ENCODE measurements at regions not wholly inside any gene's neighbourhood (a gene's known extent, or its start where the extent isn't known, plus 50 kb on each side); places are given as distances from the start of the nearest gene placed in this dataset.

DNA sequence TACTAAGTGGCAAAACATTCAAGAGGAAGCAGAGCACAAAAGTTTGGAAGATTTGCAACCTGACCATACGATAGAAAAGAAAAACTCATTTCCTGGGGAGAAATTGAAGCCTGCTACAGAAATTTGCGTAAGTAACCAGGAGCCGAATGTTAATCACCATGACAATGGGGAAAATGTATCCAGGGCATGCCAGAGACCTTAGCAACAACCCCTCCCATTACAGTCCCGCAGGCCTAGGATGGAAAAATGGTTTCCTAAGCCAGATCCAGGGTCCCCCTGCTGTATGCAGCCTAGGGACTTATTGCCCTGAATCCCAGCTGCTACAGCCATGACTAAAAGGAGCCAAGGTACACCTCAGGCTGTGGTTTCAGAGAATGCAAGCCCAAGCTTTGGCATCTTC is 472.2 kb upstream of the KLHL4 start:
- Histone ChIP-seq H3K4me1 (ENCODE audit: control insufficient read depth, insufficient read depth, low read length) (no peaks in the 10 kb centered on the region), H3K4me3 (ENCODE audit: low read depth in 2 of 2, low read length in 2 of 2) (no peak overlapping the region), H3K36me3 (ENCODE audit: control insufficient read depth, insufficient read depth, low read length) (no peaks in the 10 kb centered on the region), H3K9me3 (ENCODE audit: control insufficient read depth, insufficient read depth, low read depth, low read length) (no peaks in the 10 kb centered on the region), H3K27me3 (ENCODE audit: control insufficient read depth, insufficient read depth, low read length) (no peaks in the 10 kb centered on the region), H3K27ac (ENCODE audit: low read length) (no peak overlapping the region)
- intact Hi-C loops (cut with micrococcal nuclease; ENCODE audit: unreplicated experiment): no loop called here
- BruUV-seq (replicated peaks): no TSS peak
- DNase-seq (ENCODE audit: low read depth, low spot score): no peak
- no peak for ATAC-seq
- in situ Hi-C loops (cut with HindIII; ENCODE audit: low pct_unique_long_range_greater_than_20kb, low sequenced_read_pairs): no loop called here
- ChIA-PET CTCF (no interaction called here), POLR2A (no interaction called here)
- TF ChIP-seq SIN3A (IDR thresholded peaks at IDR 0.05; ENCODE audit: borderline replicate concordance, insufficient read depth, low read depth, low read length) (no peak), TCF7L2 (IDR thresholded peaks at IDR 0.05; ENCODE audit: low read depth, low read length) (no peak), POLR2AphosphoS5 (IDR thresholded peaks at IDR 0.05; ENCODE audit: low read depth, low read length) (no peak)
- TF ChIP-seq, protein P1, sequence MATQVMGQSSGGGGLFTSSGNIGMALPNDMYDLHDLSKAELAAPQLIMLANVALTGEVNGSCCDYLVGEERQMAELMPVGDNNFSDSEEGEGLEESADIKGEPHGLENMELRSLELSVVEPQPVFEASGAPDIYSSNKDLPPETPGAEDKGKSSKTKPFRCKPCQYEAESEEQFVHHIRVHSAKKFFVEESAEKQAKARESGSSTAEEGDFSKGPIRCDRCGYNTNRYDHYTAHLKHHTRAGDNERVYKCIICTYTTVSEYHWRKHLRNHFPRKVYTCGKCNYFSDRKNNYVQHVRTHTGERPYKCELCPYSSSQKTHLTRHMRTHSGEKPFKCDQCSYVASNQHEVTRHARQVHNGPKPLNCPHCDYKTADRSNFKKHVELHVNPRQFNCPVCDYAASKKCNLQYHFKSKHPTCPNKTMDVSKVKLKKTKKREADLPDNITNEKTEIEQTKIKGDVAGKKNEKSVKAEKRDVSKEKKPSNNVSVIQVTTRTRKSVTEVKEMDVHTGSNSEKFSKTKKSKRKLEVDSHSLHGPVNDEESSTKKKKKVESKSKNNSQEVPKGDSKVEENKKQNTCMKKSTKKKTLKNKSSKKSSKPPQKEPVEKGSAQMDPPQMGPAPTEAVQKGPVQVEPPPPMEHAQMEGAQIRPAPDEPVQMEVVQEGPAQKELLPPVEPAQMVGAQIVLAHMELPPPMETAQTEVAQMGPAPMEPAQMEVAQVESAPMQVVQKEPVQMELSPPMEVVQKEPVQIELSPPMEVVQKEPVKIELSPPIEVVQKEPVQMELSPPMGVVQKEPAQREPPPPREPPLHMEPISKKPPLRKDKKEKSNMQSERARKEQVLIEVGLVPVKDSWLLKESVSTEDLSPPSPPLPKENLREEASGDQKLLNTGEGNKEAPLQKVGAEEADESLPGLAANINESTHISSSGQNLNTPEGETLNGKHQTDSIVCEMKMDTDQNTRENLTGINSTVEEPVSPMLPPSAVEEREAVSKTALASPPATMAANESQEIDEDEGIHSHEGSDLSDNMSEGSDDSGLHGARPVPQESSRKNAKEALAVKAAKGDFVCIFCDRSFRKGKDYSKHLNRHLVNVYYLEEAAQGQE (IDR thresholded peaks at IDR 0.05; ENCODE audit: insufficient read depth in 1 of 2, low read depth in 2 of 2, low read length in 1 of 2): no peak
- TF ChIP-seq, protein P2, sequence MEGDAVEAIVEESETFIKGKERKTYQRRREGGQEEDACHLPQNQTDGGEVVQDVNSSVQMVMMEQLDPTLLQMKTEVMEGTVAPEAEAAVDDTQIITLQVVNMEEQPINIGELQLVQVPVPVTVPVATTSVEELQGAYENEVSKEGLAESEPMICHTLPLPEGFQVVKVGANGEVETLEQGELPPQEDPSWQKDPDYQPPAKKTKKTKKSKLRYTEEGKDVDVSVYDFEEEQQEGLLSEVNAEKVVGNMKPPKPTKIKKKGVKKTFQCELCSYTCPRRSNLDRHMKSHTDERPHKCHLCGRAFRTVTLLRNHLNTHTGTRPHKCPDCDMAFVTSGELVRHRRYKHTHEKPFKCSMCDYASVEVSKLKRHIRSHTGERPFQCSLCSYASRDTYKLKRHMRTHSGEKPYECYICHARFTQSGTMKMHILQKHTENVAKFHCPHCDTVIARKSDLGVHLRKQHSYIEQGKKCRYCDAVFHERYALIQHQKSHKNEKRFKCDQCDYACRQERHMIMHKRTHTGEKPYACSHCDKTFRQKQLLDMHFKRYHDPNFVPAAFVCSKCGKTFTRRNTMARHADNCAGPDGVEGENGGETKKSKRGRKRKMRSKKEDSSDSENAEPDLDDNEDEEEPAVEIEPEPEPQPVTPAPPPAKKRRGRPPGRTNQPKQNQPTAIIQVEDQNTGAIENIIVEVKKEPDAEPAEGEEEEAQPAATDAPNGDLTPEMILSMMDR (IDR thresholded peaks at IDR 0.05): no peak

DNA sequence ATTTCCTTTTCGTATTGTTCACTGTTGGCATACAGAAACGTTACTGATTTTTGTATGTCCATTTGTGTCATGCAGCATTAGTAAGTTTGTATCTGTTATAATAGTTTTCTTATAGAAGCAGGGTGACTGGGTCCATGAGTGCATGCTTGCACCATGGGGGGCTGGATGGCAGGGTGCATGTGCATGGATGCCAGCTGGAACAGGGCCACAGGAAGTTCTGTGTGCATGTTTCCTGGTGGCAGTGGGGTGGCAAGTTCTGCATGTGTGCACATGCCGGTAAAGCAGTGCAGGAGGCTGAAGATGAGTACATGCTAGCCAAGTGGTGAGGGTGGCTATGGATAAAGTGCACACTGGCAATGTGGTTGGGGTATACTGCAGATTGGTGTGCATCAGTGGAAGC is 468.0 kb upstream of the KLHL4 start:
- in situ Hi-C loops (cut with HindIII; ENCODE audit: low pct_unique_long_range_greater_than_20kb, low sequenced_read_pairs): no loop called here
- TF ChIP-seq SIN3A (IDR thresholded peaks at IDR 0.05; ENCODE audit: borderline replicate concordance, insufficient read depth, low read depth, low read length): no peak
- TF ChIP-seq, protein P2 (IDR thresholded peaks at IDR 0.05): no peak
- TF ChIP-seq, protein P1 (IDR thresholded peaks at IDR 0.05; ENCODE audit: insufficient read depth in 1 of 2, low read depth in 2 of 2, low read length in 1 of 2): no peak
- no peak for TF ChIP-seq POLR2AphosphoS5 (IDR thresholded peaks at IDR 0.05; ENCODE audit: low read depth, low read length)
- TF ChIP-seq TCF7L2 (IDR thresholded peaks at IDR 0.05; ENCODE audit: low read depth, low read length): no peak
- DNase-seq (ENCODE audit: low read depth, low spot score) (no peak), ATAC-seq (no peak)
- no peak overlapping the region for H3K27ac ChIP-seq (ENCODE audit: low read length)
- intact Hi-C loops (cut with micrococcal nuclease; ENCODE audit: unreplicated experiment): no loop called here
- no TSS peak for BruUV-seq (replicated peaks)
- H3K4me3 ChIP-seq (ENCODE audit: low read depth in 2 of 2, low read length in 2 of 2): no peak overlapping the region
- H3K4me1 ChIP-seq (ENCODE audit: control insufficient read depth, insufficient read depth, low read length): no peaks in the 10 kb centered on the region
- H3K36me3 ChIP-seq (ENCODE audit: control insufficient read depth, insufficient read depth, low read length): no peaks in the 10 kb centered on the region
- POLR2A ChIA-PET: no interaction called here
- no peaks in the 10 kb centered on the region for H3K27me3 ChIP-seq (ENCODE audit: control insufficient read depth, insufficient read depth, low read length)
- no peaks in the 10 kb centered on the region for H3K9me3 ChIP-seq (ENCODE audit: control insufficient read depth, insufficient read depth, low read depth, low read length)
- CTCF ChIA-PET: no interaction called here

All from Panc1 (cell line).